HG03342 (cell line): ENCODE measurements at regions not wholly inside any gene's neighbourhood (a gene's known extent, or its start where the extent isn't known, plus 50 kb on each side); places are given as distances from the start of the nearest gene placed in this dataset.
A peak's percentile ranks its signal among the peaks of the same experiment; 100 is the strongest.
"Not testable (repeated sequence)": the region's sequence is repeated elsewhere in the genome, so short reads cannot be mapped to it uniquely, and the experiment has no call there.

Experiments
- ATAC-seq: cut with Tn5 transposase; IDR thresholded peaks from one replicate; pipeline ENCODE4 v1.9.1; 2021; ENCODE audit warnings: mild to moderate bottlenecking, moderate library complexity; ENCODE audit not compliant: unreplicated experiment

DNA sequence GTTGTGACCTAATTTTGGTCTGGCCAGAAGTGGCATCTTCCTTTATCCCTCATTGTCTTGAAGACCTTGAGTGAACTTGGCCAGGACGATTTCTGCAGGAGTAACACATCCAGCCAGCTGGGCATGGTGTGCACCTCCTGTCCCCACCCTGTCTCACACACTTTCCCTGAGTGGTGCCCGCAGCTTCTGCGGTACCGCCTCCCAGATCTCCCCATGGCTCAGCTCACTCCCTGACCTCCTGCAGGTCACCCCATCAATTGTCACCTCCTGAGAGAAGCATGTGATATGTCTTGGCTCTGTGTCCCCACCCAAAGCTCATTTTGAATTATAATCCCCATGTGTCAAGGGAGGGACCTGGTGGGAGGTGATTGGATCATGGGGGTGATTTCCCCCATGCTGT, 50.2 kb upstream of the TP53I11 start:
- no peak for ATAC-seq

DNA sequence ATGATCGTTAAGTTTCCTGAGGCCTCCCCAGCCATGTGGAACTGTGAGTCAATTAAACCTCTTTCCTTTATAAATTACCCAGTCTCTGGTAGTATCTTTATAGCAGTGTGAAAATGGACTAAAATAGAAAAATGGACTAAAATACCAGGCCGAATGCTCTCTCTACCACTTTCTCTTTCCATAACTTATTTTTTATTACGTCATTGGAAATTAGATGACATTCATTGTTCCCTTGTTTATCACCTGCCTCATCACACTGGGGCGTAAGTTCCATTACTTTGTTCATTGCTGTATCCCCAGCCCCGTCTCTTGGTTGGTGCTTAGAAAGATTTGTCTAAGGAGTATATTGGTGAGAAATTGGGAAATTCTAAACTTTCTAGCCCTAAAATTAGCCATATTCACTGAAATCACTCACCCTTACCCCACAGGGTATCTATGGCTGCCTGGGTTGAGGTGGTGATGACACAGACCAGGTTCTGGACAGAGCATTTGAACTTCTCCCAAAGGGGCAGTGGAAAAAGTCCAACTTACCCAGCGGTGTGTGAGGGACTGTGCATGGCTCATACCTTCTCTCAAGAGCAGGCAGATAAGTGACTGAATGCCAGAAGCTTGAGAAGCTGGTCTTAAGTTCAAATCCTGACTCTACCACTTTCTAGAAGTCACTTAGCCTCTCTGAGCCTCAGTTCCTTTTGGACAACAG, 50.9 kb upstream of the TP53I11 start:
- no peak for ATAC-seq

DNA sequence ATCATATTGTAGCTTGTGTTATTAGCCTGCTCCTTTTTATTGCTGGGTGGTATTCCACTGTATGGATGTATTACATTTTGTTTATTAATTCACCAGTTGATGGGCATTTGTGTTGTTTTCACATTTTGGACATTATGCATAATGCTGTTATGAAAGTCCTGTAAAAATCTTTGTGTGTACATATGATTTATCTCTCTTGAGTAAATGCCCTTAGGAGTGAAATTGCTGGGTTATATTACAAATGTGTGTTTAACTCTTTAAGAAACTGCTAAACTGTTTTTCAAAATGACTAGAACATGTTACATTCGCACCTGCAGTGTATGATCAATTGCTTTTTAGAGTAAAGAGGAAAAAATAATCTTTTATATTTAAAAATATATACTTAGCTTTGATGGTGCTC, 54.4 kb upstream of the TP53I11 start:
- ATAC-seq = no peak

GRCh38 chr11:45007011-45007410, 56.3 kb upstream of the TP53I11 start:
- ATAC-seq = no peak

- ATAC-seq = not testable (repeated sequence)
Measured at GRCh38 chr11:45015983-45016382, 65.3 kb upstream of the TP53I11 start.

- ATAC-seq = not testable (repeated sequence)
Measured at GRCh38 chr11:45016446-45016845, 65.8 kb upstream of the TP53I11 start.

- no peak for ATAC-seq
Measured at GRCh38 chr11:45017329-45017728, 66.6 kb upstream of the TP53I11 start.

- ATAC-seq = no peak
Measured at GRCh38 chr11:45021001-45021400, 70.3 kb upstream of the TP53I11 start.

GRCh38 chr11:45021692-45022141, 71.0 kb upstream of the TP53I11 start:
- ATAC-seq = no peak

DNA sequence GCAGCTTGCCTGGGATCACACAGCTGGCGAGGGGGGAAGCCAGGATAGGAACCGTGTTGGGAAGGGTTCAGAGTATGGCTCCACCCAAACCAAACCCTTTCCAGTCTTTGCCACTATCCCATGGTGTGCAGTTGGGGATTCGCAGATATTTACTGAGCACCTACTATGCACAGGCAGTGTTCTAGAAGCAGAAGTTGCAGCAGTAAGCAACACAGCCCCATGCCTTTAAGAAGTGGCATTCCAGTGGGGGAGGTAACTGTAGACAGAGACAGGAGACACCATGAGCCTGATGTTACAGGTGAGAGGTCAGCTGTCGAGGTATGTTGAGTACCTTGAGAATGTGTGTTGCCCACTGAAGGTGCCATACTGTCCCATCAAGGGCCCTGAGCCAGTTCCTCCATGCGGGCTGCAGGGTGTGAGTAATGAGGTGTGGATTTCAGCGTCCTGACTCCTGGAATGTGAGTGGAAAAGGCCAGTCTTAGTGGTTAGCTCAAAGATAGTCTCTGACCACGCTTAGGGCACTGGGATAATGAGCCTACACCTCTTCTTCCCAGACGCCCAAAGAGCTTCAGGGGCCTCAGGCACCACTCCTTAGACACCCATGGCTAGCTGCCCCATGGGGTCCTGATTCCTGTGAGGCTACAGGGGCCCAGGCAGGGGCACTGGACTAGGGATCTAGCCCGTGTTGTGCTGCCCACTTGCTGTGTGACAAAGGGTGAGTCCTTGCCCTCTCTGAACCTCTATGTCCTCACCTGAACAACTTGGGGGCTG, 71.8 kb upstream of the TP53I11 start:
- no peak for ATAC-seq

DNA sequence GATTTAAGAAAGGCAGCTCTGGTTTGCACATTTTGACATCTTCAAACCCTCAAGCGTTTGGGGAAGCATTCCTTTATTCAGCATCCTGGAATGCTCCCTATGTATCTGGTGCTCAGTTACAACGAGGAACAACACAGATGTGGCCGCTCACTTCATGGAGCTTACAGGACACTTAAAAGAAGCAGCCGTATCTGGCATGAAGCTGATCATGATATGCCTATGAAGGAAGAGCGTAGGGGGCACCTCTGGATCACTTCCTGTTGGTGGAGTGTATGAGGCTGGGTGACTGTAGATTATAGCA, 72.3 kb upstream of the TP53I11 start:
- ATAC-seq = no peak

DNA sequence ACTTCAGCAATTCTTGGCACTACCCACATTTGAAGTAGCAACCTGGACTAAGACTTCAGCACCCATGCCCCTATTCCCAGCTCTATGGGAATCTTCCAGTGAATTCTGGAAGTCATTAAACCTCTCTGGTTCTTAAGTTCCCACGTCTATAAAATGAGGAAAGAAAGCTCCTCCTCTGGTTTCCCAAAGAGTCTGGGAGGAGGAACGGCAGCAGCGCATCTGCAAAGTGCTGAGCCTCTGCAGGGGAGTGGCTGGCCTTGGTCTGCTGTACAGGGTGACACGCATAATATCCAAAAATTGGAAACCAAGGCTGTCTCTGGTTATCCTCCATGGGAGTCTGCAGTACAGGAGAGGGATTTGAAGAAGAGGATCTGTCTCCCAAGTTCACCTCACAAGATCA, 73.6 kb upstream of the TP53I11 start:
- no peak for ATAC-seq

- no peak for ATAC-seq
Measured at GRCh38 chr11:45024846-45025588, 74.3 kb upstream of the TP53I11 start.

DNA sequence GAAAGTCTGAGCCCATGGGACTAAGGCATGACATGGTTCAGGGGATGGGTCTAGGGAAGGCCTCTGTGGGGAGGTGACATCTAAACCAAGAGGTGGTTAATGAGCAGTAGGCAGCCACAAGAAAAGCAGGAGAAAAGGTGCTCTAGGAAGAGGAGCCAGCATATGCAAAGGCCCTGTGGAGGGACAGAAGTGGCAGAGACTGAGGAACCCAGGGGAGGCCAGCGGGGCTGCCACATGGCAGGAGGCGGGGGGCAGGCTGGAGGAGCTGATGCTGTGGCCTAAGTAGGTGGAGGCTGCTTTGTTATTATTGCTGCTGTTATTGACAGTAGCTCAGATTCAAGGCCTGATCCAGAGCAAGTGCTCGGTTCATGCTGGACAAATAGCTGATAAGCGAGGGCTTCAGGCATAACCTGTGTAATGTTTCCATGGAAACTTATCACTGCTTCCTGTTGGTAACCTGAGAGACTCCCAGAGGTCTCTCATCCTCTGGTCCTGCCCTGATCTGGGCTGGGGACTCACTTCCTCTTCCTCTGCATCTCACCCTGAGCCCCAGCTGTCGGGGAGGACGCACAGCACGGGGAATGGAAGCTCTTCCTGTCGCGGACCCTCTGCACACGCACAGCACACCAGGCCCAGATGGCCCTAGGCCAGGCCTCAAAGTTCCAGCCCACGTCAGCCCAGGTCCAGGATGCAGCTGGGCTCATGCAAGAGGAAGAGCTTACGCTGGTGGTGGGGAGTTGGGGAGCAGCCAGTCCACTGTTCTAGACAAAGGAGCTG, 75.2 kb upstream of the TP53I11 start:
- peak; percentile 84 for ATAC-seq

GRCh38 chr11:45026835-45027234, 76.2 kb upstream of the TP53I11 start:
- ATAC-seq = no peak

DNA sequence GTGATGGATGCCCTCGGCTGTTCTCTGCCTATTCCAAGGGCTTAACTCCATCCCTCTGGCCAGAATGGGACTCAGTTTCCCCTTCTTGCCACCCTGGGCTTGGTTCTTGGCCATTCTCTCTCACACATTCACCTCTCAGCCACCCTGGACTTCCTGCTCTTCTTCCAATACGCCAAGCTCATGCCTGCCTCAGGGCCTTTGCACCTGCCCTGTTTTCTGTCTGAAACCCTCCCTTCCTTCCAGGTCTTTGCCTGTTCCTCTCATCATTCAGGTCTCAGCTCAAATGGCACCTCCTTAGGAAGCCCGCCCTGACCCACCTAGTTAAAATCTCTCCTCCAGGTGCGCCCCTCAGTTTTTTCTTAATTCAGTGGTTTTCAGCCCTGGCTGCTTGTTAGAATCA, 76.6 kb upstream of the TP53I11 start:
- ATAC-seq = no peak

DNA sequence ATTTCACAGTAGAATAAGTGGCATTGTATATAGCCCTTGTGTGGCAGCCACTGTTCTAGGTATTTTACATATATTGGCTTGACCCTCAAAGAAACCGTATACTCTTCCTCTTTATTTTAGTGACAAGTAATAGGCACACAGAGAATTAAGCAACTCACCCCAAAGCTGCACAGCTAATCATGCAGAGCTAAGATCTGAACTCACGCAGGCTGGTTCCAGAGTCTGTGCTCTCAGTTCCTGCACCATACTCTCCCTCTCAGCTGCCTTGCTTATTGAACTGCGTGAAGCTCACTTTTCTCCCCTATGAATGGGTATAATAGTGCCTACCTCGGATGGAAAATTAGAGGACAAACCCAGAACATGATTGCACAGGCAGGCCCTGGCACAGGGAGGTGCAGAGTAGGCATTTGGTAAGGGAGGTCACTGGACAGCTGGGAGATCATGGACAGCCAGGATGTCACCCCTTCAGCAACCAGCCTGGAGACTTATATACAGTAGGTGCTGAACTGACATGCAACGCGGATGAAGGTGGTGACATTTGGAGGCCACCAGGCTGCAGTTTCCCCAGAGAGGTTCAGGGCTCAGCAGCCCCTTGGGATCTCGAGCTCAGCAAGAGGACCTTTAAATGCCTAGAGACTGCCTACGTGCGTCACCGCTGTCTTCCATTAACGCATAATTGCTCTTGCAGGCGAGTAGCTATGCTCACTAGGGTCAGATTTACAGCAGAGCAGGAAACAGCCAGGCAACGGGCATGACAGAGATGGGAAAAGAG, 78.4 kb upstream of the TP53I11 start:
- no peak for ATAC-seq

DNA sequence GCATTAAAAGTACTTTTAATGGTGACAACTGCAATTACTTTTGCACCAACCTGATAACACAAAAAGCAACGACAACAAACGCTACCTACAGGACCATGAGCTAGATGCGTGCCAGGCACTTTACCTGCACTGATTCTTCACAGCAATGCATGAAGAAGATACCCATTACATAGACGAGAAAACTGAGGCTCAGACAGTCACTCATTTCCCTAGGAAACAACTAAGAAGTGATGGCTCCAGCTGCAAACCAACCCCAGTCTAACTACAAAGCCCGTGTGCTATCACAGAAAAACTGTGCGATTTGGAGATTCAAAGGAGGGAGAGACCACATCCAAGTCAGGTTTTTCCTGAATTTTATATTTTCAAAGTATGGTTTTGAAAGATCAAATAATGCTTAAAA, 80.1 kb upstream of the TP53I11 start:
- ATAC-seq = no peak

GRCh38 chr11:45031912-45032519, 81.3 kb upstream of the TP53I11 start:
- ATAC-seq = peak; percentile 93

- ATAC-seq = no peak
Measured at GRCh38 chr11:45035413-45035812, 84.7 kb upstream of the TP53I11 start.
